SK-N-SH (cell line): ENCODE measurements at regions not wholly inside any gene's neighbourhood (a gene's known extent, or its start where the extent isn't known, plus 50 kb on each side); places are given as distances from the start of the nearest gene placed in this dataset.

ENCODE experiments used
- CTCF ChIA-PET: fragments of 300-600, 350-600 bp; formaldehyde crosslinking; extraction: SDS; loops from one replicate; lab custom pipeline; 2021; lab: Yijun Ruan, JAX
- POLR2A ChIA-PET: fragments of 350-600 bp; sonication (Branson Sonifier 250); formaldehyde crosslinking; extraction: SDS; loops from one replicate; lab custom pipeline; 2020; ENCODE audit warnings: antibody characterized with exemption, inconsistent platforms; lab: Yijun Ruan, JAX
- DNase-seq: peaks from one replicate; pipeline ENCODE4 v3.0.0; 2012
- H2AFZ ChIP-seq: fragments of 200-600 bp; sonication (generic); 2 replicates; pipeline ENCODE4 v1.8.1; 2016; ENCODE audit warnings: antibody characterized with exemption, mild to moderate bottlenecking, low read depth
- H3F3A ChIP-seq: fragments of 200-600 bp; sonication (generic); replicated peaks from 2 replicates; pipeline ENCODE3; 2016; ENCODE audit warnings: antibody characterized with exemption, mild to moderate bottlenecking; ENCODE audit not compliant: insufficient read depth
- H3K27ac ChIP-seq, 2 experiments: fragments of 200-500 bp in 1 of 2; fragments of 200-600 bp in 1 of 2; sonication (Bioruptor generic) in 1 of 2; sonication (generic), shearing (Covaris generic) in 1 of 2; 2 replicates each; pipeline versions ENCODE4 v1.5.1 to v1.6.1; 2014 to 2016; ENCODE audit warnings: low read depth in 2 of 2, inconsistent platforms in 1 of 2, low read length in 1 of 2, mild to moderate bottlenecking in 1 of 2, mixed read lengths in 1 of 2
- H3K27me3 ChIP-seq: fragments of 200-600 bp; sonication (generic), shearing (Covaris generic); 2 replicates; pipeline ENCODE4 v1.6.1; 2016; ENCODE audit warnings: mixed run types; ENCODE audit not compliant: insufficient read depth
- H3K36me3 ChIP-seq, 2 experiments: fragments of 200-500 bp in 1 of 2; fragments of 200-600 bp in 1 of 2; sonication (Bioruptor generic) in 1 of 2; sonication (generic) in 1 of 2; replicated peaks in 1 of 2; 2 replicates each; pipeline versions ENCODE3 to v1.5.1; 2014 to 2016; ENCODE audit warnings: low read length in 1 of 2, mild to moderate bottlenecking in 1 of 2; ENCODE audit not compliant: insufficient read depth in 2 of 2, control insufficient read depth in 1 of 2
- H3K4me1 ChIP-seq, 2 experiments: fragments of 200-500 bp in 1 of 2; fragments of 200-600 bp in 1 of 2; sonication (Bioruptor generic) in 1 of 2; sonication (generic), shearing (Covaris generic) in 1 of 2; 2 replicates each; pipeline versions ENCODE4 v1.5.1 to v1.6.1; 2014 to 2016; ENCODE audit warnings: low read depth in 1 of 2, low read length in 1 of 2, mixed run types in 1 of 2; ENCODE audit not compliant: insufficient read depth in 2 of 2, control insufficient read depth in 1 of 2
- H3K4me2 ChIP-seq: fragments of 200-600 bp; sonication (generic), shearing (Covaris generic); 2 replicates; pipeline ENCODE4 v1.6.1; 2017; ENCODE audit warnings: mixed run types
- H3K4me3 ChIP-seq, 2 experiments: fragments of 200-500 bp in 1 of 2; fragments of 200-600 bp in 1 of 2; sonication (Bioruptor generic) in 1 of 2; sonication (generic), shearing (Covaris generic) in 1 of 2; 2 replicates each; pipeline versions ENCODE4 v1.5.1 to v1.8.1; 2014 to 2016; ENCODE audit warnings: low read depth in 2 of 2, inconsistent platforms in 1 of 2, low read length in 1 of 2, mild to moderate bottlenecking in 1 of 2, mixed read lengths in 1 of 2, moderate library complexity in 1 of 2
- H3K79me2 ChIP-seq: fragments of 200-600 bp; sonication (generic); 2 replicates; pipeline ENCODE4 v1.8.1; 2017; ENCODE audit warnings: mild to moderate bottlenecking; ENCODE audit not compliant: insufficient read depth
- H3K9ac ChIP-seq: fragments of 200-600 bp; sonication (generic); 2 replicates; pipeline ENCODE4 v1.6.1; 2017; ENCODE audit warnings: mixed run types
- H3K9me2 ChIP-seq: fragments of 200-600 bp; sonication (generic); 2 replicates; pipeline ENCODE4 v1.6.1; 2017; ENCODE audit warnings: mixed run types
- H3K9me3 ChIP-seq: fragments of 200-600 bp; sonication (generic); 2 replicates; pipeline ENCODE4 v1.6.1; 2017; ENCODE audit warnings: mixed run types, mild to moderate bottlenecking, moderate library complexity
- H4K20me1 ChIP-seq: fragments of 200-600 bp; sonication (generic); 2 replicates; pipeline ENCODE4 v1.6.1; 2017; ENCODE audit warnings: mild to moderate bottlenecking, mixed run types; ENCODE audit not compliant: insufficient read depth
- ELF1 ChIP-seq: IDR thresholded peaks from 2 replicates; pipeline ENCODE4 v1.4.0; 2012
- EZH2phosphoT487 ChIP-seq: fragments of 200-600 bp; sonication (generic); IDR thresholded peaks from 2 replicates; pipeline ENCODE4 v1.6.1; 2017; ENCODE audit warnings: low read depth, mixed run types, mild to moderate bottlenecking, antibody characterized with exemption, moderate library complexity, borderline replicate concordance
- FOSL2 ChIP-seq: IDR thresholded peaks from 2 replicates; pipeline ENCODE4 v1.4.0; 2012; ENCODE audit warnings: low read depth, mild to moderate bottlenecking, moderate library complexity, borderline replicate concordance
- FOXM1 ChIP-seq: IDR thresholded peaks from 2 replicates; pipeline ENCODE4 v1.4.0; 2012; ENCODE audit warnings: low read depth, mild to moderate bottlenecking
- GATA2 ChIP-seq: sonication (generic); formaldehyde crosslinking; IDR thresholded peaks from 2 replicates; pipeline ENCODE4 v1.5.0; 2020; ENCODE audit warnings: mild to moderate bottlenecking, missing genetic modification reagents
- MXI1 ChIP-seq: IDR thresholded peaks from 2 replicates; pipeline ENCODE4 v1.6.1; 2012; ENCODE audit warnings: mild to moderate bottlenecking, low read depth, low read length, improper control_type of control experiment
- NRF1 ChIP-seq: IDR thresholded peaks from 2 replicates; pipeline ENCODE4 v1.6.1; 2012; ENCODE audit warnings: low read depth, mild to moderate bottlenecking, low read length
- RAD21 ChIP-seq: IDR thresholded peaks from 2 replicates; pipeline ENCODE4 v1.6.1; 2012; ENCODE audit warnings: mild to moderate bottlenecking, low read length
- RCOR1 ChIP-seq: fragments of 150-350 bp; IDR thresholded peaks from 2 replicates; pipeline ENCODE4 v1.6.1; 2017; ENCODE audit warnings: antibody characterized with exemption, low read length
- RXRA ChIP-seq: IDR thresholded peaks from 2 replicates; pipeline ENCODE4 v1.4.0; 2012; ENCODE audit warnings: low read depth, mild to moderate bottlenecking, borderline replicate concordance
- TAF1 ChIP-seq: IDR thresholded peaks from 2 replicates; pipeline ENCODE4 v1.6.1; 2012; ENCODE audit warnings: low read depth, mild to moderate bottlenecking, low read length, moderate library complexity, borderline replicate concordance
- TCF12 ChIP-seq: IDR thresholded peaks from 2 replicates; pipeline ENCODE4 v1.4.0; 2012
- YY1 ChIP-seq: IDR thresholded peaks from 2 replicates; pipeline ENCODE4 v1.4.0; 2012; ENCODE audit warnings: low read depth, mild to moderate bottlenecking
- WGBS: methylation state at CpG from one replicate; pipeline ENCODE4 v1.1.6; 2017; ENCODE audit warnings: low lambda C conversion rate; 5-methylcytosine and 5-hydroxymethylcytosine counted together
- TF ChIP-seq, protein P1 (sequence below): IDR thresholded peaks from 2 replicates; pipeline ENCODE4; 2012
- TF ChIP-seq, protein P2 (sequence below): fragments of 200-600 bp; sonication (generic); IDR thresholded peaks from 2 replicates; pipeline ENCODE4 v1.6.1; 2017; ENCODE audit warnings: antibody characterized with exemption, mild to moderate bottlenecking, moderate library complexity
- TF ChIP-seq, protein P3 (sequence below): IDR thresholded peaks from 2 replicates; pipeline ENCODE4 v1.4.0; 2012; ENCODE audit warnings: low read depth
- TF ChIP-seq, protein P4 (sequence below): fragments of 150-350 bp; IDR thresholded peaks from 2 replicates; pipeline ENCODE4 v1.6.1; 2016; ENCODE audit warnings: mild to moderate bottlenecking, low read depth, low read length
- TF ChIP-seq, protein P5 (sequence below): IDR thresholded peaks from 2 replicates; pipeline ENCODE4 v1.4.0; 2012; ENCODE audit warnings: low read depth, borderline replicate concordance
- TF ChIP-seq, protein P6 (sequence below): fragments of 150-350 bp; IDR thresholded peaks from 2 replicates; pipeline ENCODE4 v1.6.1; 2017; ENCODE audit warnings: antibody characterized with exemption, low read length, low read depth, borderline replicate concordance
- TF ChIP-seq, protein P7 (sequence below): IDR thresholded peaks from 2 replicates; pipeline ENCODE4 v1.4.0; 2012; ENCODE audit warnings: low read depth, borderline replicate concordance

DNA sequence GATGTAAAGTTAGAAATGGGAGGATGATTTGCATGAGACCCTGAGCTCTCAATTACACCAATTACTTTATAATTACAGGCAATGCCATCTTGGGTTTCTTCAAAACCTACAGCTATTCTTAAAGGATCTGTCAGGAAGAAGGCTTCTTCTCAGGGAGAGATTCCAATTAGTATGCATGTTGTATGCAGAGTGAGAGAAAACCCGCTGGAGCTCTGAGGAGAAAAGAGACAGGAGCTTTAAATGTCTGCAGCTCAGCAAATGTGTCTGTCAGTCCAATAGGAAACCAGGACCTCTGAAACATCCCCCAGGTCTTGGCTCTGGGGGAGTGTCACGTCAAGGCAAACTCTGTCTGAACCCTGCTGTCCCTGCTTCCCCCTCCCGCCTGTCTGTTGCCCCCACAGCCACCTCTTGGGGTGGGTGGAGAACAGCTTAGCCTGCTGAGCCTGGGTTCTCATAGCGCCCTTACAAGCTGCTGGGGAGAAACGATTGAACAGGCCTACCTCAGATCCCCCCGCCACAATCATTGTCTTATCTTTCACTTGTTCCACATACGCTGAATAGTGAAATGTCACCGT, 140.2 kb downstream of the SPATA19 start:
- Histone ChIP-seq H4K20me1 (no peaks in the 10 kb centered on the region), H3K36me3 (no peaks in the 10 kb centered on the region), H2AFZ (no peak overlapping the region), H3K4me3 (no peak overlapping the region), H3K4me2 (no peak overlapping the region), H3K4me1 (no peaks in the 10 kb centered on the region), H3K9me3 (no peaks in the 10 kb centered on the region), H3F3A (no peaks in the 10 kb centered on the region), H3K27ac (no peak overlapping the region), H3K9ac (no peak overlapping the region), H3K9me2 (no peaks in the 10 kb centered on the region), H3K79me2 (no peaks in the 10 kb centered on the region), H3K27me3 (no peaks in the 10 kb centered on the region)
- no peak for TF ChIP-seq RCOR1
- no peak for TF ChIP-seq RXRA
- CTCF ChIA-PET = no interaction called here
- DNase-seq = no peak
- 29% methylated on average over 7 of the region's 8 CpGs for WGBS
- POLR2A ChIA-PET = no interaction called here

DNA sequence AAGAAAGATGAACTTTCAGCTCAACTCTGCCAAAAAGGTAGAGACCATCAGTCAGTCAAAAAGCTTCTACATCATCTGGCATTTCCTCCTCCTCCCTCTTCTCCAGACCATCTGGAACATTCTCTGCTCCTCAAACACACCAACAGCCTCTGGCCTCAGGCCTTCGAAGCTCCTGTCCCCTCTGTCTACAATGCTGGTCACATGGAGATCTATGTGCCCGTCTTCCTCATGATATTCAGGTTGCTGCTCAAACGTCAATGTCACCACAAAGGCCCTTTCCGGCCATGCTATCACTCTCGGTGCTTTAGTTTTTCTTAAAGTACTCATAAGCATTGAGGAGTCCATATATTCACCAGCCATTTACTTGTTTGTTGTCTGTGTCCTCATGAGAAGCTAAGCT, 146.2 kb downstream of the SPATA19 start:
- ChIA-PET POLR2A (no interaction called here), CTCF (no interaction called here)
- Histone ChIP-seq H4K20me1 (no peaks in the 10 kb centered on the region), H3F3A (no peaks in the 10 kb centered on the region), H3K27me3 (no peaks in the 10 kb centered on the region), H3K27ac (no peak overlapping the region), H3K4me1 (no peaks in the 10 kb centered on the region), H3K4me2 (no peak overlapping the region), H3K9me2 (no peaks in the 10 kb centered on the region), H3K36me3 (no peaks in the 10 kb centered on the region), H3K9me3 (no peaks in the 10 kb centered on the region), H2AFZ (no peak overlapping the region), H3K9ac (no peak overlapping the region), H3K4me3 (no peak overlapping the region), H3K79me2 (no peaks in the 10 kb centered on the region)
- TF ChIP-seq, protein P1, sequence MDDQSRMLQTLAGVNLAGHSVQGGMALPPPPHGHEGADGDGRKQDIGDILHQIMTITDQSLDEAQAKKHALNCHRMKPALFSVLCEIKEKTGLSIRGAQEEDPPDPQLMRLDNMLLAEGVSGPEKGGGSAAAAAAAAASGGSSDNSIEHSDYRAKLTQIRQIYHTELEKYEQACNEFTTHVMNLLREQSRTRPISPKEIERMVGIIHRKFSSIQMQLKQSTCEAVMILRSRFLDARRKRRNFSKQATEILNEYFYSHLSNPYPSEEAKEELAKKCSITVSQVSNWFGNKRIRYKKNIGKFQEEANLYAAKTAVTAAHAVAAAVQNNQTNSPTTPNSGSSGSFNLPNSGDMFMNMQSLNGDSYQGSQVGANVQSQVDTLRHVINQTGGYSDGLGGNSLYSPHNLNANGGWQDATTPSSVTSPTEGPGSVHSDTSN = no peak
- no peak for TF ChIP-seq RXRA
- no peak for TF ChIP-seq MXI1
- TF ChIP-seq, protein P2, sequence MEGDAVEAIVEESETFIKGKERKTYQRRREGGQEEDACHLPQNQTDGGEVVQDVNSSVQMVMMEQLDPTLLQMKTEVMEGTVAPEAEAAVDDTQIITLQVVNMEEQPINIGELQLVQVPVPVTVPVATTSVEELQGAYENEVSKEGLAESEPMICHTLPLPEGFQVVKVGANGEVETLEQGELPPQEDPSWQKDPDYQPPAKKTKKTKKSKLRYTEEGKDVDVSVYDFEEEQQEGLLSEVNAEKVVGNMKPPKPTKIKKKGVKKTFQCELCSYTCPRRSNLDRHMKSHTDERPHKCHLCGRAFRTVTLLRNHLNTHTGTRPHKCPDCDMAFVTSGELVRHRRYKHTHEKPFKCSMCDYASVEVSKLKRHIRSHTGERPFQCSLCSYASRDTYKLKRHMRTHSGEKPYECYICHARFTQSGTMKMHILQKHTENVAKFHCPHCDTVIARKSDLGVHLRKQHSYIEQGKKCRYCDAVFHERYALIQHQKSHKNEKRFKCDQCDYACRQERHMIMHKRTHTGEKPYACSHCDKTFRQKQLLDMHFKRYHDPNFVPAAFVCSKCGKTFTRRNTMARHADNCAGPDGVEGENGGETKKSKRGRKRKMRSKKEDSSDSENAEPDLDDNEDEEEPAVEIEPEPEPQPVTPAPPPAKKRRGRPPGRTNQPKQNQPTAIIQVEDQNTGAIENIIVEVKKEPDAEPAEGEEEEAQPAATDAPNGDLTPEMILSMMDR = no peak
- TF ChIP-seq EZH2phosphoT487 = no peak
- no peak for TF ChIP-seq NRF1
- no peak for TF ChIP-seq FOSL2
- no peak for TF ChIP-seq ELF1
- no peak for TF ChIP-seq GATA2 (CRISPR knock-in tag)
- TF ChIP-seq, protein P3, sequence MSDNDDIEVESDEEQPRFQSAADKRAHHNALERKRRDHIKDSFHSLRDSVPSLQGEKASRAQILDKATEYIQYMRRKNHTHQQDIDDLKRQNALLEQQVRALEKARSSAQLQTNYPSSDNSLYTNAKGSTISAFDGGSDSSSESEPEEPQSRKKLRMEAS = no peak
- TF ChIP-seq RCOR1 = no peak
- TF ChIP-seq, protein P4, sequence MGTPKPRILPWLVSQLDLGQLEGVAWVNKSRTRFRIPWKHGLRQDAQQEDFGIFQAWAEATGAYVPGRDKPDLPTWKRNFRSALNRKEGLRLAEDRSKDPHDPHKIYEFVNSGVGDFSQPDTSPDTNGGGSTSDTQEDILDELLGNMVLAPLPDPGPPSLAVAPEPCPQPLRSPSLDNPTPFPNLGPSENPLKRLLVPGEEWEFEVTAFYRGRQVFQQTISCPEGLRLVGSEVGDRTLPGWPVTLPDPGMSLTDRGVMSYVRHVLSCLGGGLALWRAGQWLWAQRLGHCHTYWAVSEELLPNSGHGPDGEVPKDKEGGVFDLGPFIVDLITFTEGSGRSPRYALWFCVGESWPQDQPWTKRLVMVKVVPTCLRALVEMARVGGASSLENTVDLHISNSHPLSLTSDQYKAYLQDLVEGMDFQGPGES = no peak
- no peak for TF ChIP-seq TAF1
- no peak for TF ChIP-seq RAD21
- TF ChIP-seq YY1 = no peak
- TF ChIP-seq, protein P5, sequence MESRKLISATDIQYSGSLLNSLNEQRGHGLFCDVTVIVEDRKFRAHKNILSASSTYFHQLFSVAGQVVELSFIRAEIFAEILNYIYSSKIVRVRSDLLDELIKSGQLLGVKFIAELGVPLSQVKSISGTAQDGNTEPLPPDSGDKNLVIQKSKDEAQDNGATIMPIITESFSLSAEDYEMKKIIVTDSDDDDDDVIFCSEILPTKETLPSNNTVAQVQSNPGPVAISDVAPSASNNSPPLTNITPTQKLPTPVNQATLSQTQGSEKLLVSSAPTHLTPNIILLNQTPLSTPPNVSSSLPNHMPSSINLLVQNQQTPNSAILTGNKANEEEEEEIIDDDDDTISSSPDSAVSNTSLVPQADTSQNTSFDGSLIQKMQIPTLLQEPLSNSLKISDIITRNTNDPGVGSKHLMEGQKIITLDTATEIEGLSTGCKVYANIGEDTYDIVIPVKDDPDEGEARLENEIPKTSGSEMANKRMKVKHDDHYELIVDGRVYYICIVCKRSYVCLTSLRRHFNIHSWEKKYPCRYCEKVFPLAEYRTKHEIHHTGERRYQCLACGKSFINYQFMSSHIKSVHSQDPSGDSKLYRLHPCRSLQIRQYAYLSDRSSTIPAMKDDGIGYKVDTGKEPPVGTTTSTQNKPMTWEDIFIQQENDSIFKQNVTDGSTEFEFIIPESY = no peak
- TF ChIP-seq, protein P6, sequence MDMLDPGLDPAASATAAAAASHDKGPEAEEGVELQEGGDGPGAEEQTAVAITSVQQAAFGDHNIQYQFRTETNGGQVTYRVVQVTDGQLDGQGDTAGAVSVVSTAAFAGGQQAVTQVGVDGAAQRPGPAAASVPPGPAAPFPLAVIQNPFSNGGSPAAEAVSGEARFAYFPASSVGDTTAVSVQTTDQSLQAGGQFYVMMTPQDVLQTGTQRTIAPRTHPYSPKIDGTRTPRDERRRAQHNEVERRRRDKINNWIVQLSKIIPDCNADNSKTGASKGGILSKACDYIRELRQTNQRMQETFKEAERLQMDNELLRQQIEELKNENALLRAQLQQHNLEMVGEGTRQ = no peak
- TF ChIP-seq TCF12 = no peak
- TF ChIP-seq, protein P7, sequence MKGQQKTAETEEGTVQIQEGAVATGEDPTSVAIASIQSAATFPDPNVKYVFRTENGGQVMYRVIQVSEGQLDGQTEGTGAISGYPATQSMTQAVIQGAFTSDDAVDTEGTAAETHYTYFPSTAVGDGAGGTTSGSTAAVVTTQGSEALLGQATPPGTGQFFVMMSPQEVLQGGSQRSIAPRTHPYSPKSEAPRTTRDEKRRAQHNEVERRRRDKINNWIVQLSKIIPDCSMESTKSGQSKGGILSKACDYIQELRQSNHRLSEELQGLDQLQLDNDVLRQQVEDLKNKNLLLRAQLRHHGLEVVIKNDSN = no peak
- TF ChIP-seq FOXM1 = no peak
- no peak for DNase-seq
- WGBS = 18% methylated on average over 5 of the region's 5 CpGs
